ENCODE measurements at regions not wholly inside any gene's neighbourhood (a gene's known extent, or its start where the extent isn't known, plus 50 kb on each side); places are given as distances from the start of the nearest gene placed in this dataset.

GRCh38 chr4:62399242-62399641, 1199.1 kb downstream of the ADGRL3 start:
- ChIA-PET POLR2A (no interaction called here), CTCF (ENCODE audit: low intra/inter-chr PET ratio, low total read pairs) (no interaction called here)
- Histone ChIP-seq H3K27me3 (ENCODE audit: control insufficient read depth in 1 of 2, insufficient read depth in 2 of 2, low read length in 2 of 2) (no peaks in the 10 kb centered on the region; a peak in 1 of 5 replicates), H3K79me2 (ENCODE audit: insufficient read depth, low read length) (no peaks in the 10 kb centered on the region), H3K4me1 (ENCODE audit: insufficient read depth, low read length) (no peaks in the 10 kb centered on the region), H3K9me3 (ENCODE audit: low read length) (no peaks in the 10 kb centered on the region), H2AFZ (ENCODE audit: low read length) (no peak overlapping the region), H3K9ac (ENCODE audit: insufficient read depth, low read depth, low read length) (no peak overlapping the region), H3K36me3 (replicated peaks in 1 of 2; ENCODE audit: control insufficient read depth in 1 of 2, insufficient read depth in 2 of 2, low read length in 2 of 2) (no peaks in the 10 kb centered on the region), H3K27ac (ENCODE audit: extremely low read length, insufficient read depth, low read length) (no peak overlapping the region), H3K4me2 (ENCODE audit: low read depth, low read length) (no peak overlapping the region), H3K4me3 (replicated peaks in 1 of 3; ENCODE audit: insufficient read depth in 1 of 3, low read depth in 2 of 3, low read length in 3 of 3) (no peak overlapping the region), H4K20me1 (ENCODE audit: insufficient read depth, low read length) (no peaks in the 10 kb centered on the region)
- TF ChIP-seq FOSL2 (CRISPR knock-in tag; IDR thresholded peaks at IDR 0.05), result no peak
- TF ChIP-seq PHF8 (CRISPR knock-in tag; IDR thresholded peaks at IDR 0.05), result no peak
- TF ChIP-seq GZF1 (CRISPR knock-in tag; IDR thresholded peaks at IDR 0.05), result no peak
- no peak for TF ChIP-seq PAXIP1 (CRISPR knock-in tag; conservative IDR thresholded peaks at IDR 0.05)
- TF ChIP-seq IKZF5 (CRISPR knock-in tag; IDR thresholded peaks at IDR 0.05), result no peak
- TF ChIP-seq LCORL (IDR thresholded peaks at IDR 0.05), result no peak
- TF ChIP-seq LCORL (CRISPR knock-in tag; IDR thresholded peaks at IDR 0.05), result no peak
- TF ChIP-seq GTF3A (CRISPR knock-in tag; conservative IDR thresholded peaks at IDR 0.05), result no peak
- ATAC-seq (no peak), DNase-seq (ENCODE audit: low spot score) (no peak), FAIRE-seq (no peak)
- intact Hi-C loops (cut with micrococcal nuclease; ENCODE audit: unreplicated experiment) (no loop called here), in situ Hi-C loops (cut with HindIII; ENCODE audit: extremely low pct_ligation_motif_present, low pct_unique_long_range_greater_than_20kb) (no loop called here)
- BruUV-seq (replicated peaks), result no TSS peak
- WGBS (ENCODE audit: low lambda C conversion rate), result 20% methylated on average over 4 of the region's 4 CpGs

Data from HepG2 (cell line).